HUDEP-2 (cell line): ENCODE measurements at regions not wholly inside any gene's neighbourhood (a gene's known extent, or its start where the extent isn't known, plus 50 kb on each side); places are given as distances from the start of the nearest gene placed in this dataset.
A peak's percentile ranks its signal among the peaks of the same experiment; 100 is the strongest.

Experiments
- DNase-seq, 76 experiments: peaks; one replicate each; lab custom pipeline; 2025; ENCODE audit not compliant: unreplicated experiment in 76 of 76; lab: John Stamatoyannopoulos, UW

DNA sequence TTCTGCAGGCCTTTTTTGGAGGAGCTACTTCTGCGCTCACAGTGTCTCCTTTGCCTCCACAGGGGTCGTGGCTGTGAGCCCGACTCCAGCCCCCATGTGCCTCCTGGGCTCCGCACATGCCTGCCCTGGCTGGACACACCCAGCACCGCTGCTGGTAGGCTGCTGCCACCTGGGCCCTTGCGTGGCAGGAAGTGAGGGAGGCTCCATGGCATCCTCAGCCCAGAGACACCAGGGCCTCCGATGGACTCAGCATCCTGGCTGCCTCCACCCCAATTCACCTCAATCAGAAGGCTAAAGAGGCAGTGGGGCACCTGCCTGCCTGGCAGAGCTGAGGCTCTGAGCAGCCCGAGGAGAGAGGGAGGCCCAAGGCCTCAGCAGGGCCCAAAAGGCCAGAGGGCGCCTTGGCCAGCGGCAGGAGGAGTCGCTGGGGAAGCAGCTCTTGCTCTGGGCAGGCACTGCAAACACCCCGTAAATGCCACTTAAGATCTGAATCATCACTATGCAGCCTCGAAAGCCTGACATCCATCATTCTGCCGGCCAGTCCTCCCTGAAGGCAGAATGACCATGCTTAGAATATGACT, 68.3 kb upstream of the OTOS start:
- DNase-seq: no peak

DNA sequence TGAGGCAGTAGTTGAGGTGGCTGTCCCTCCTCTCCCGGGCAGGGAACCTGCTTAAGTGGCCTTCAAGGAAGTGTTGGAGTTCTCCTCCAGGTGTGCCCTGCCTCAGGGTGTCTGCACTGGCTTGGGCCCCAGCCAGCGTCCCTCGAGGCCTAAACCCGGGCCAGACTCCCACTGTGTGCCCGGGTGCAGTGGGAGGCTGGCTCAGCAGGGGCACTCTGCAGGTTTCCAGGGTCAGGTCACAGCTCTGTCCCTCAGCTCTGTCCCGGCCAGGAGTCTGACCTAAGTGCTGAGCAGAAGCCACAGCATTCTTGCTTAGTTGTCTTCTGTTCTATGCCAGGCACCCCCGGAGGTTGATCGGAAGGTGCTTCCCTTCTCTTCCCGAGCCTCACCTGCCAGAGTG, 69.0 kb upstream of the OTOS start:
- no peak for DNase-seq

- no peak for DNase-seq
Observed at GRCh38 chr2:240210198-240210965, 69.9 kb upstream of the OTOS start.

DNA sequence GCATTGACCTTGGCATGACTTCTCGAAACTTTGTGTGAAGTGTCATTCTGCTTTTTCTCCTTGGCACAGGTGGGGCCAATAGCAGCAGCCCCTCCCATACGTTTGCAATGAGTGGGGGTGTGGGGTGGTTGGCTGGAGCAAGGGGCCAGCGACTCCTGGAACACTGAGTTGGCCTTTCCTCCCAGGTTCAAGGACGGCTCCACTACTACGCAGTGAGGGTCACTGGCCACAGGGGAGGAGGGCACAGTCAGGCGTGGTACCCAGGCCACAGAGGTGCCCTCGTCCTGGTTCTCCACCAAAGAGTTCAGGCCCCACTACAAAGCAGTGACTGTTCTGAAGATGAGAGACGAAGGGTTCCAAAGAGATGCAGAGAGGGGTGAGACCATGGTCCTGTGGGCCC, 70.6 kb upstream of the OTOS start:
- DNase-seq: no peak

DNA sequence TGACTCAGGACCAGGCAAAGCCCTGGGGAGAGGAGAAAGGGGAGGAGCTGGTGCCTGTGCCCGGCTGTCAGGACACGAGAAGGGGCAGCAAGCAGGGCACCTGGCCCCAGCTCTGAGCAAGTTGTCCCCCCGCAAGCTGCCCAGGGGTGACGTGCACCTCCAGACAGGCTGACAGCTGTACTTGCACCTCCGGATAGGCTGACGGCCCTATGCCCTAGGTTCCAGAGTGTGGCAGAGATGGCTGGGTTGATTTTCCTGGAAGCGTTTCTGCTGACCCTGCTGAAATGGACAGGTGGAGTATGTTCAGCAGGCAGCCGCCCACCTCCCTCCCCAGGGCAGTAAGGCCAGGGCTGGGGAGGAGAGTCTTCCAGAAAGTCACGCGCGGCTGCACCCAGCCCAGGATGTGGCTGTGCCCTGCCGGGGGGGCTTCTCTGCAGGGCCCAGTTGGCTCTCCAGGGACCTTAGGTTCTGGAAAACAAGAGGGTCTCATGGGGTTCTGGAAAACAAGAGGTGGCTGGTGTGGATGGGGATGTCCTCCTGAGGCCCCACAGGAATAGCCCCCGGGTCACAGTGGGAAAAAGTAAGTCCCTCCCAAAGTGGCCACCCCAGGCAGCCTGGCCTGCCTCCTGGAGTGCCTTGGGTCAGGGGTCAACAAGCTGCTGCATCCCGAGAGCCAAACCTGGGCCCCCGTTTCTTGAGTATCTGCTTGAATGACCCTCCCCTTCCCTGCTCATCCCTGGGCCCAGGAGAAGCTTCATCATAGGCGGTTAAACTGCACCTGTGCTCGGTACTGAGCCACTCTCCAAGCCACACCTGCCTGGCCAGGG, 71.4 kb upstream of the OTOS start:
- no peak for DNase-seq

- DNase-seq: no peak
Observed at GRCh38 chr2:240212425-240213225, 72.2 kb upstream of the OTOS start.

DNA sequence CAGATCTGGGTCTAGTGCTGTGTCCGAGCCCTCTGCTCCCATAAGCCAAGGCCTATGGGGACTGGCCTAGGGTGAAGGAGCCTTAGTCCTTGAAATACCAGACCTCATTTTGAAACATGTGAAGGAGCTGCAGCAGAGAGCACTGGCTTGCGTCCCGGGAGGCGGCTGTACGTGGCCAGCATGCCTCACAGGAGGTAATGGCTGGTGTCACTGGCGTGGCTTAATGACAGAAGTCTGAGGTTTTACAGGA, 72.7 kb upstream of the OTOS start:
- DNase-seq: no peak

- no peak for DNase-seq
Observed at GRCh38 chr2:240213476-240214421, 73.3 kb upstream of the OTOS start.

DNA sequence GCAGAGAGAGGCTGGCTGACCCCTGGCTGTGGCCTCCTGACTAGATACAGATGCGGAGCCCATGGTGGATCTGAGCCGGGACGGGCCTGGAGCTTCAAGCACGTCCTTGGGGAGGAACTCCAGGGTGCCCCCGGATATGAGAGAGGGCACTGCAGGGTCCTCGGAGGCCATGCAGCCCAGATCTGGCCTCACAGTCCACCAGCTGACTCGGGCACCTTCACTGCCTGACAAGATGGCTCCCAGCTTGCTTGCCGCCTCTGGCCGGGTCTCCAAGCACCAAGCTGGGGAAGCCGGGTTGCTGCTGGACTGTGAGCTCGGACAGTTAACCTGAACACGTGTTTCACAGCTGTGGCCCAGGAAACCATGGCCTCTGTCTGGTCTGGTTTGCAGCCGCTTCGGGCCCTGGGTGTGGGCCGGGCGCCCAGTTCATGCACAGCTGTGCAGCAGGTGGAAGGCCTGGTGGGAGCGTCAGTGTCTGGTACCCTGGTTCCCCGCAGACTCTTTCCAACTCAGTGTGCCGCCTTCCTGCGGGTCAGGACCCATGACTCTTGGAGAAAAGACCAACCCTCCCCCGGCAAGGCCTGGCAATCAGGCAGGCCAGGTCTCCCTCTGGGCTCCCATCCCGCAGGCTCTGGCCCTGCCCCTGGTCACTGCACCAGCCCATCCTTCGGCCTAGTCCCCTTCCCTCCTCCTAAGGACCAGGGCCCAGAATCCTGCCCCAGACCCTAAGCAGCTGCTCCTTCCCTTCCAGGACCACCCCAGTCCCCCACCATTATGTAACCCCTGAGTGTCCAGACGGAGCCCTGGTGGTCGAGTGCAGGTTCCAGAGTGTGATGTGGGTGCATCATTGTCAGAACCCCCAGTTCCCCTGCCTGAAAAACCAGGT, 74.6 kb upstream of the OTOS start:
- no peak for DNase-seq

- DNase-seq: no peak
Observed at GRCh38 chr2:240215676-240216051, 75.2 kb upstream of the OTOS start.

DNA sequence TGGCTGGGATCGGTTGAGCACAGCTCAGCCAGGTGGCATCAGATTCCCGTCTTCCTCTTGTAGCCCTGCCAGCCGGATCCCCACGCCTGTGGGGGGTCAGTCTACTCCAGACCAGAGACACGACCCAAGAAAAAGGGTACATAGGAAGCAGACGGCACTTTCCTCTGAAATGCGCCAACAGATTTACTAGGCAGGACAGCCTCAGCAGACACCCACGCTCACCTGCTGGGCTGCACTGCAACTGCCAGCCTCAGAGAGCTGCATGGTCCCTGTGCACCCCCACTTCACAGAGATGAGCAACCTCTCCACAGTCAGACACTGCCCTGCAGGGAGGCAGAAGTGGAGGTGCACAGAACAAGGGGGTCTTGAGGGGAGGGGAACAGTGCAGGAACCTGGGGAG, 75.7 kb upstream of the OTOS start:
- DNase-seq: no peak

DNA sequence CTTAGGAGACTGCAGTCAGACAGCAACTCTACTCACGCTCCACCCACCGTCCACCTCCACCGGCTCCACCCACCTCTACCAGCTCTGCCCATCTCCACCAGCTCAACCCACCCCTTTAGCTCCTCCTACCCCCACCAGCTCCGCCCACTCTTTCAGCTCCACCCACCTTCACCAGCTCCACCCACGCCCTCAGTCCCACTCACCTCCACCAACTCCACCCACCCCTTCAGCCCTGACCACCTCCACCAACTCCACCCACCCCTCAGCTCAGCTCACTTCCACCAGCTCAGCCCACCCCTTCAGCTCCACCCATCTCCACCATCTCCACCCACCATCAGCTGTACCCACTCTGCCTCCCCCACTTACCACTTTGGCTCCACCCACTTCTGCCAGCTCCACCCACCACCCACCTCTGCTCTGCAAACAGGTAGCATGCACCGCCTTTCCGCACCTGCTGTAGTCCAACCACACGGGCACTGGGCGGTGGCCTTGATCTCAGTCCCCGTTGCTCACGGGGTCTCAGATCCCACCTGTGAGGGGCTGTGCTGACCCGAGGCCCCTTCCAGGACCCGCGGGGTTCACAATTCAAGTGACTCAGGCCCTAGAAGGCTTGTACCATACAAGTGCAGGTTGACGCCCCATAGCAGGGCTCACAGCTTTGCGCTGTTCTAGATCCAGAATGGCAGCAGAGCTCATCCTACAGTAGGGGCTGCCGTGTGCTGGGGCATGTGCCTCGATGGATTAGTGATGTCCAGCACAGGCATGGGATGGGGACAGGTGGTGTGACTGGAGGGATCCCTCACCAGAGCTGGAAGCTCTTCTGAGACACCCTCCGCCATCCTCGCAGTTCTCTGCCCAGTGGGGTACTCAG, 77.2 kb upstream of the OTOS start:
- DNase-seq: peak in 5 of 76 experiments; percentile 1 to 17 (median 7)

DNA sequence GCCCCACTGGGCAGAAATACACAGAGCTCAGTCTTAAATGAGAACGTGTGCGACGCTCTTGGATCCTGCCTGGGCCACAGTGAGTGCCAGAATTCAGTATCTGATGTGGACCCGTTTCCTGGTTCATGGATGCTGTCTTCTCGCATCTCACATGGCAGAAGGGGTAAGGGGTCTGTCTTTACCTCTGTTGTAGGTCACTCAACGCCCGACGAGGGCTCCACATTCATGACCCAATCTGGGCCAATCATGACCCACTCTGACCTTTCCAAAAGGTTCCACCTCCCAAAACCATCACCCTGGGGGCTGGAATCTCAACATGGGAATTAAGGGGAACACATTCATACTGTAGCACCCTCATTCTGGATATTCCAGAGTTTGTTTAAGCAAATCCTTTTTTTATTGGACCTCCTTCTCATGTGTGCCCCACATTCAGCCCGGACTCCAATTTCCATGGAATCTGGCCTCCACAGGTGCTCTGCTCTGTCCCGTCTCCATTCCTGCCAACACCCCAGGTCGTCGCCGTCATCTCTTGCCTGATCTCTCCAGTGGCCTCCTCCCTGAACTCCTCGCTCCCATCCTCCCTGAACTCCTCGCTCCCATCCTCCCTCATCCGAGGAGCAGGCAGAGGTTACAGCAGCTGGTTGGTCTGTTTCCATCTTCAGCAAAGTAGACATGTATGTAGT, 78.9 kb upstream of the OTOS start:
- no peak for DNase-seq

DNA sequence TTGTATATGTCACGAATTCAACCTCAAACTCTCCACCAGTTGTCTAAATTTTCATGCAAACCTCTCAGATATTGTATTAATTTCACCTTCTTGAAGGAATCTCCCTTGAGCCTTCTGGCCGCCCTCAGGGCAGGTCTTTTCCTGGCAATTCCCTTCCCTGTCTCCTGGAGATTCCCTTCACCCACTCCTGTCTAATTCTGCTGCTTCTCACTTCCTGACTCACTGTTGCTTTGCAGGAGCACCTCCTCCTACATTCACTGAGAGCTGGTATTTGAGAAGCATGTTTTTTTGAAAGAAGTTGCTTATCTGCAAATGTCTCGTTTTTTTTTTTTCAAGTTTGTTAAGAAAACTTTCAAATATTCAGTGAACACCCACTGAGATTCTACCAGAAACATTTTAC, 79.9 kb upstream of the OTOS start:
- DNase-seq: no peak

GRCh38 chr2:240223631-240224030, 83.2 kb upstream of the OTOS start:
- no peak for DNase-seq

- no peak for DNase-seq
Observed at GRCh38 chr2:240224676-240225075, 84.2 kb upstream of the OTOS start.

DNA sequence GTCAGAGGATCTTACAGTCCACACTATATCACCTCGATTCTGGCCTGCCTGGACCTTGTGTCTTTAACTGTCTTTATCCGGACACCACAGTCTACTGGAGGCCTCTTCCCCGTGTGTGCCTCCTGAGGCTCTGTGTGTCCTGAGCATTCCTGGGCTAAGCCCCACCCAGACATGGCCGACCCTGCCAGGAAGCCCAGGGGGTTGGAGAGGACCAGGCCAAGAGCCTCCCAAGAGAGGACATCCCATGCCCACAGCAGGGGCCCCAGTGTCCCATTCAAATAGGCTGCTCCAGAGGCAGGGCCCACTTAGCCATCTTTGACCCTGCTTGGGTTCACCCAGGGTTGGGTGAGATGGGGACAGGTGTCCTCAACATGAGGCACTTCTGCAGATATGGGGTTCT, 84.7 kb upstream of the OTOS start:
- DNase-seq: no peak
